ENCODE measurements at regions not wholly inside any gene's neighbourhood (a gene's known extent, or its start where the extent isn't known, plus 50 kb on each side); places are given as distances from the start of the nearest gene placed in this dataset.

DNA sequence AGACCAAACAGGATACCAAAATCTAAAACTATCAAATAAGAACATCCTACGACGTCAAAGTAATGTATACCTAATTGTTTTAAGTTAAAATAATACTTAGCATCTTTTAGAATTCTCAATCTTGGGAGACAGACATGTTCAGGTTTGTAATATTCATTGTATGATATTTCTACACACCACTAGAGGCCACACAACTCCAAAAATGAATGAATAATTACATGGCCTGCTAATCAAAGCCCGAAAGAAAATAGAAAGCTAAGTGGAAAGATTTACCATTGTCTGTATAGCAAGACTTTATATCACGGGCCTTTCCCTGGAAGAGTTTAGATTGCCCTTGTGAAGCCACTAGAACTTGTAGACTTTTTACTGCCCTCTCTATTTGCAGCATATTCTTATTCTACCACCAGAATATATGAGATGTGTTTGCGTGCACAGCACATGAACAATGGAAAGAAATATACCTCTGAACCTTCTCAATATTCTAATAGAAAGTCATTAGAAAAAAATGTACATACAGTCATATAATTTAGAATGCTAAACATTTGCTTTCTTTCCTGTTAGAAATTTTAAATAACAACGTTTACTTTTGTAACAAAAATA is 380.1 kb upstream of the NUDT12 start:
- Histone ChIP-seq H2AFZ (replicated peaks; ENCODE audit: low read length, poor library complexity) (no peak overlapping the region), H3K14ac (replicated peaks; ENCODE audit: low read depth, low read length) (no peak overlapping the region), H3K4ac (ENCODE audit: low read depth, low read length) (no peak overlapping the region), H4K91ac (ENCODE audit: insufficient read depth, low read depth, low read length) (no peak overlapping the region), H3K18ac (ENCODE audit: low read depth, low read length) (no peak overlapping the region), H3K9ac (ENCODE audit: low read depth, low read length) (no peak overlapping the region), H4K8ac (ENCODE audit: low read depth in 2 of 2, low read length in 2 of 2) (no peak overlapping the region), H2BK15ac (ENCODE audit: low read depth, low read length) (no peak overlapping the region), H3K36me3 (ENCODE audit: control insufficient read depth, insufficient read depth, low read length) (no peaks in the 10 kb centered on the region), H2BK20ac (ENCODE audit: low read depth, low read length) (no peak overlapping the region), H3K27ac (ENCODE audit: insufficient read depth, low read length) (no peak overlapping the region), H2BK5ac (ENCODE audit: low read depth, low read length, poor library complexity, severe bottlenecking) (no peak overlapping the region), H3K9me3 (ENCODE audit: control insufficient read depth, insufficient read depth, low read length) (no peaks in the 10 kb centered on the region), H4K5ac (ENCODE audit: low read depth, low read length) (no peak overlapping the region), H3K79me1 (ENCODE audit: low read depth in 1 of 2, low read length in 2 of 2) (no peaks in the 10 kb centered on the region), H3K23ac (ENCODE audit: low read depth, low read length) (no peak overlapping the region), H2AK5ac (ENCODE audit: low read depth, low read length) (no peak overlapping the region), H3K4me3 (ENCODE audit: insufficient read depth, low read depth, low read length) (no peak overlapping the region), H2AK9ac (replicated peaks; ENCODE audit: low read depth, low read length, poor library complexity) (no peak overlapping the region), H3K4me1 (ENCODE audit: control insufficient read depth, insufficient read depth, low read length) (no peaks in the 10 kb centered on the region), H3K9me1 (ENCODE audit: insufficient read depth, low read length) (no peaks in the 10 kb centered on the region), H2BK120ac (ENCODE audit: low read depth, low read length) (no peak overlapping the region), H4K20me1 (ENCODE audit: insufficient read depth, low read length) (no peaks in the 10 kb centered on the region), H3K4me2 (ENCODE audit: low read depth, low read length) (no peak overlapping the region), H3K27me3 (ENCODE audit: control insufficient read depth, insufficient read depth, low read length) (no peaks in the 10 kb centered on the region), H3K56ac (ENCODE audit: extremely low read depth, insufficient read depth, low read length) (no peak overlapping the region)
- ChIA-PET CTCF (no interaction called here), POLR2A (ENCODE audit: unreplicated experiment) (no interaction called here)
- DNase-seq (no peak), ATAC-seq (ENCODE audit: low read depth) (no peak)
- in situ Hi-C loops (cut with MboI; ENCODE audit: low sequenced_read_pairs) = no loop called here
- TF ChIP-seq FOS (IDR thresholded peaks at IDR 0.05; ENCODE audit: low read depth, low read length) = no peak
- no peak for TF ChIP-seq RFX5 (IDR thresholded peaks at IDR 0.05; ENCODE audit: low read depth, low read length)
- TF ChIP-seq RAD21 (IDR thresholded peaks at IDR 0.05; ENCODE audit: low read length) = no peak
- no peak for TF ChIP-seq POLR2A (IDR thresholded peaks at IDR 0.05; ENCODE audit: low read depth, low read length)
- TF ChIP-seq NFE2L2 (IDR thresholded peaks at IDR 0.05; ENCODE audit: low read depth, low read length) = no peak
- no peak for TF ChIP-seq SMC3 (IDR thresholded peaks at IDR 0.05; ENCODE audit: low read depth, low read length)
- TF ChIP-seq, protein P1, sequence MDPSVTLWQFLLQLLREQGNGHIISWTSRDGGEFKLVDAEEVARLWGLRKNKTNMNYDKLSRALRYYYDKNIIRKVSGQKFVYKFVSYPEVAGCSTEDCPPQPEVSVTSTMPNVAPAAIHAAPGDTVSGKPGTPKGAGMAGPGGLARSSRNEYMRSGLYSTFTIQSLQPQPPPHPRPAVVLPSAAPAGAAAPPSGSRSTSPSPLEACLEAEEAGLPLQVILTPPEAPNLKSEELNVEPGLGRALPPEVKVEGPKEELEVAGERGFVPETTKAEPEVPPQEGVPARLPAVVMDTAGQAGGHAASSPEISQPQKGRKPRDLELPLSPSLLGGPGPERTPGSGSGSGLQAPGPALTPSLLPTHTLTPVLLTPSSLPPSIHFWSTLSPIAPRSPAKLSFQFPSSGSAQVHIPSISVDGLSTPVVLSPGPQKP (IDR thresholded peaks at IDR 0.05; ENCODE audit: borderline replicate concordance, low read depth, low read length) = no peak
- TF ChIP-seq CHD1 (IDR thresholded peaks at IDR 0.05; ENCODE audit: low read depth, low read length) = no peak
- TF ChIP-seq CEBPB (IDR thresholded peaks at IDR 0.05; ENCODE audit: low read depth, low read length) = no peak
- TF ChIP-seq MAZ (IDR thresholded peaks at IDR 0.05; ENCODE audit: borderline replicate concordance, low read depth, low read length) = no peak
- no peak for TF ChIP-seq RCOR1 (IDR thresholded peaks at IDR 0.05; ENCODE audit: insufficient replicate concordance, low read length)
- TF ChIP-seq, protein P2, sequence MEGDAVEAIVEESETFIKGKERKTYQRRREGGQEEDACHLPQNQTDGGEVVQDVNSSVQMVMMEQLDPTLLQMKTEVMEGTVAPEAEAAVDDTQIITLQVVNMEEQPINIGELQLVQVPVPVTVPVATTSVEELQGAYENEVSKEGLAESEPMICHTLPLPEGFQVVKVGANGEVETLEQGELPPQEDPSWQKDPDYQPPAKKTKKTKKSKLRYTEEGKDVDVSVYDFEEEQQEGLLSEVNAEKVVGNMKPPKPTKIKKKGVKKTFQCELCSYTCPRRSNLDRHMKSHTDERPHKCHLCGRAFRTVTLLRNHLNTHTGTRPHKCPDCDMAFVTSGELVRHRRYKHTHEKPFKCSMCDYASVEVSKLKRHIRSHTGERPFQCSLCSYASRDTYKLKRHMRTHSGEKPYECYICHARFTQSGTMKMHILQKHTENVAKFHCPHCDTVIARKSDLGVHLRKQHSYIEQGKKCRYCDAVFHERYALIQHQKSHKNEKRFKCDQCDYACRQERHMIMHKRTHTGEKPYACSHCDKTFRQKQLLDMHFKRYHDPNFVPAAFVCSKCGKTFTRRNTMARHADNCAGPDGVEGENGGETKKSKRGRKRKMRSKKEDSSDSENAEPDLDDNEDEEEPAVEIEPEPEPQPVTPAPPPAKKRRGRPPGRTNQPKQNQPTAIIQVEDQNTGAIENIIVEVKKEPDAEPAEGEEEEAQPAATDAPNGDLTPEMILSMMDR (conservative IDR thresholded peaks at IDR 0.05; ENCODE audit: low read depth, low read length) = no peak
- TF ChIP-seq BHLHE40 (IDR thresholded peaks at IDR 0.05; ENCODE audit: low read depth, low read length) = no peak
- no peak for TF ChIP-seq MXI1 (IDR thresholded peaks at IDR 0.05; ENCODE audit: borderline replicate concordance, low read depth, low read length)
- TF ChIP-seq, protein P3, sequence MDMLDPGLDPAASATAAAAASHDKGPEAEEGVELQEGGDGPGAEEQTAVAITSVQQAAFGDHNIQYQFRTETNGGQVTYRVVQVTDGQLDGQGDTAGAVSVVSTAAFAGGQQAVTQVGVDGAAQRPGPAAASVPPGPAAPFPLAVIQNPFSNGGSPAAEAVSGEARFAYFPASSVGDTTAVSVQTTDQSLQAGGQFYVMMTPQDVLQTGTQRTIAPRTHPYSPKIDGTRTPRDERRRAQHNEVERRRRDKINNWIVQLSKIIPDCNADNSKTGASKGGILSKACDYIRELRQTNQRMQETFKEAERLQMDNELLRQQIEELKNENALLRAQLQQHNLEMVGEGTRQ (IDR thresholded peaks at IDR 0.05; ENCODE audit: low read depth, low read length) = no peak
- no peak for TF ChIP-seq MAFK (IDR thresholded peaks at IDR 0.05; ENCODE audit: low read depth, low read length)
- intact Hi-C loops (cut with micrococcal nuclease) = no loop called here
- no CpG with 5 or more reads among the region's 6 CpGs for WGBS, 2 experiments (ENCODE audit: extremely low coverage in 2 of 2, insufficient read length in 1 of 2)
- BruUV-seq (replicated peaks) = no TSS peak
- dilution Hi-C loops (cut with HindIII; ENCODE audit: low sequenced_read_pairs, unreplicated experiment) = no loop called here

Data from IMR-90 (cell line).